GM12892 (cell line): ENCODE measurements at regions not wholly inside any gene's neighbourhood (a gene's known extent, or its start where the extent isn't known, plus 50 kb on each side); places are given as distances from the start of the nearest gene placed in this dataset.

ENCODE experiments used
- POLR2AphosphoS5 ChIP-seq: IDR thresholded peaks from 2 replicates; pipeline ENCODE4 v1.6.1; 2011; ENCODE audit warnings: low read depth, low read length, control low read depth
- TAF1 ChIP-seq: IDR thresholded peaks from 2 replicates; pipeline ENCODE4 v1.6.1; 2011; ENCODE audit warnings: low read depth, mild to moderate bottlenecking, control low read depth, low read length, borderline replicate concordance

DNA sequence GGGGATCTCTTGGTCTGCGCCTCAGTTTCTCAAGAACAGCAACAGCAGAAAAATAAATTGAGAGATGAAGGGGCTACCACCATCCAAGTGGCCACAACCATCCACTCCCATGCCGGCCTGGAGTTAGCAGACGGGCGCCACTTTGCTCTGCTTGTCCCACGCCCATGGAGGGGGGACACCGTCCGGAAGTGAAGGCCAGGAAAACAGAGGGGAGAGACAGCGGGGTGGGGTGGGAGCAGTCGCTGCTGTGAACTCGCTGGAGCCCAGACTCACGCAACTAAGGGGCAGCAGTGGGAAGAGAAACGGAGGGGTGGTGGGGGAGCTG lies 135.4 kb downstream of the KIF20B start:
- no peak for TF ChIP-seq TAF1
- TF ChIP-seq POLR2AphosphoS5: no peak
